Ovary (tissue), 7 donors: ENCODE measurements at regions not wholly inside any gene's neighbourhood (a gene's known extent, or its start where the extent isn't known, plus 50 kb on each side); places are given as distances from the start of the nearest gene placed in this dataset.
"Not testable (repeated sequence)": the region's sequence is repeated elsewhere in the genome, so short reads cannot be mapped to it uniquely, and the experiment has no call there.

ENCODE experiments used
- DNase-seq, 5 donors: peaks; one replicate each; pipeline ENCODE4 v3.0.0-alpha.2; 2019 to 2020
- H3K27ac ChIP-seq, 2 donors: fragments of 200-600 bp; one replicate each; pipeline versions ENCODE4 v1.5.1 to v1.8.0; 2019 to 2022
- H3K27me3 ChIP-seq: fragments of 200-600 bp; one replicate; pipeline ENCODE4 v1.8.0; 2022
- H3K36me3 ChIP-seq: fragments of 200-600 bp; sonication (generic); one replicate; pipeline ENCODE4 v1.5.1; 2019
- H3K4me1 ChIP-seq: one replicate; pipeline ENCODE4 v1.8.1; 2013; ENCODE audit warnings: mild to moderate bottlenecking, moderate library complexity; ENCODE audit not compliant: insufficient read depth
- H3K4me3 ChIP-seq: fragments of 200-600 bp; sonication (generic); one replicate; pipeline ENCODE4 v1.5.1; 2017
- H3K9me3 ChIP-seq, 2 donors: fragments of 200-600 bp in 1 of 2; sonication (generic) in 1 of 2; one replicate each; pipeline versions ENCODE4 v1.5.1 to v1.8.1; 2013 to 2019; ENCODE audit warnings: mild to moderate bottlenecking in 1 of 2, moderate library complexity in 1 of 2
- CTCF ChIP-seq, 3 donors: fragments of 450-650 bp in 2 of 3; fragments of 200-600 bp in 1 of 3; IDR thresholded peaks; one replicate each; pipeline versions ENCODE4 v1.5.1 to v1.8.0; 2016 to 2022; ENCODE audit warnings: antibody characterized with exemption in 3 of 3, mild to moderate bottlenecking in 1 of 3
- EP300 ChIP-seq: sonication (generic); formaldehyde crosslinking; IDR thresholded peaks from one replicate; pipeline ENCODE4 v1.6.1; 2017; ENCODE audit warnings: antibody characterized with exemption
- POLR2A ChIP-seq: fragments of 450-650 bp; IDR thresholded peaks from one replicate; pipeline ENCODE4 v1.6.1; 2017; ENCODE audit warnings: antibody characterized with exemption, mild to moderate bottlenecking, moderate library complexity
- WGBS, 3 donors: extraction: QIAGEN DNeasy Blood & Tissue Kit in 1 of 3; methylation state at CpG; one replicate each; pipeline versions ENCODE4 v1.1.5 to v1.1.7; 2013 to 2017; 5-methylcytosine and 5-hydroxymethylcytosine counted together
- intact Hi-C, 4 donors: fragments of 100-400 bp; cut with DNase I; formaldehyde crosslinking; loops; one replicate each; pipeline versions ENCODE4 v1.11.0 to v1.15.1; 2022 to 2023
- donor health status: DM: no; HTN: no; CAD: no; lungs with moderate emphysema.
- donor health status: DM: no; HTN: no; CAD: no.
- donor health status: Bipolar disorder and iron deficiency.
- donor health status: DM: no; HTN: no; CAD: no.
- donor health status: DM: yes; HTN: yes; CAD: no.

- no peak for DNase-seq
- no peaks in the 10 kb centered on the region for H3K9me3 ChIP-seq
- 72 to 75% (median 74%) methylated on average over 2 of the region's 2 CpGs for WGBS, 3 donors
- no peak overlapping the region for H3K4me3 ChIP-seq
- H3K27me3 ChIP-seq: no peaks in the 10 kb centered on the region
- no peak for TF ChIP-seq CTCF (IDR thresholded peaks at IDR 0.05)
- TF ChIP-seq POLR2A: no peak
- no peak for TF ChIP-seq EP300
- H3K36me3 ChIP-seq: no peaks in the 10 kb centered on the region
- H3K27ac ChIP-seq: no peak overlapping the region
- peaks cover 4% of the 10 kb centered on the region for H3K4me1 ChIP-seq
- intact Hi-C loops: no loop called here
Measured at GRCh38 chr5:42874621-42875198, 63.0 kb upstream of the SELENOP start.

GRCh38 chr5:42872865-42873264, 61.2 kb upstream of the SELENOP start:
- 84 to 88% (median 85%) methylated on average over 3 of the region's 3 CpGs for WGBS, 3 donors
- H3K36me3 ChIP-seq: no peaks in the 10 kb centered on the region
- no peak overlapping the region for H3K27ac ChIP-seq
- no peak for DNase-seq
- H3K9me3 ChIP-seq: no peaks in the 10 kb centered on the region
- no peak for TF ChIP-seq CTCF (IDR thresholded peaks at IDR 0.05)
- no peak for TF ChIP-seq POLR2A
- TF ChIP-seq EP300: no peak
- intact Hi-C loops: no loop called here
- no peak overlapping the region for H3K4me3 ChIP-seq
- no peaks in the 10 kb centered on the region for H3K27me3 ChIP-seq
- H3K4me1 ChIP-seq: peaks cover 4% of the 10 kb centered on the region

GRCh38 chr5:42870882-42871418, 59.3 kb upstream of the SELENOP start:
- H3K4me1 ChIP-seq: peaks cover 4% of the 10 kb centered on the region
- TF ChIP-seq POLR2A: no peak
- 74 to 88% (median 87%) methylated on average over 4 of the region's 4 CpGs for WGBS, 3 donors
- intact Hi-C loops: no loop called here
- DNase-seq: no peak
- H3K27me3 ChIP-seq: no peaks in the 10 kb centered on the region
- no peak overlapping the region for H3K27ac ChIP-seq
- H3K36me3 ChIP-seq: no peaks in the 10 kb centered on the region
- no peaks in the 10 kb centered on the region for H3K9me3 ChIP-seq
- no peak overlapping the region for H3K4me3 ChIP-seq

- H3K4me3 ChIP-seq, H3K36me3 ChIP-seq, intact Hi-C loops, H3K4me1 ChIP-seq, DNase-seq, H3K9me3 ChIP-seq, H3K27me3 ChIP-seq, H3K27ac ChIP-seq: not testable (repeated sequence)
- WGBS, 3 donors: 92 to 95% (median 93%) methylated on average over 5 of the region's 5 CpGs
Measured at GRCh38 chr5:42868417-42868816, 56.7 kb upstream of the SELENOP start.

GRCh38 chr5:42864749-42865148, 53.1 kb upstream of the SELENOP start:
- H3K27ac ChIP-seq, H3K36me3 ChIP-seq, H3K27me3 ChIP-seq, DNase-seq, H3K9me3 ChIP-seq, H3K4me3 ChIP-seq, H3K4me1 ChIP-seq, intact Hi-C loops: not testable (repeated sequence)
- 89 to 93% (median 89%) methylated on average over 3 of the region's 3 CpGs for WGBS, 3 donors
